HTR-8/SVneo (cell line): ENCODE measurements at regions not wholly inside any gene's neighbourhood (a gene's known extent, or its start where the extent isn't known, plus 50 kb on each side); places are given as distances from the start of the nearest gene placed in this dataset.
"Not testable (repeated sequence)": the region's sequence is repeated elsewhere in the genome, so short reads cannot be mapped to it uniquely, and the experiment has no call there.

Experiments
- DNase-seq: peaks from one replicate; pipeline ENCODE4 v3.0.0; 2011; ENCODE audit warnings: low spot score, mixed read lengths; ENCODE audit not compliant: insufficient read length
- FAIRE-seq: peaks from 2 replicates; lab custom pipeline; 2011; peaks lifted over from hg19 to GRCh38; lab: Jason Lieb, UNC

- DNase-seq (no peak), FAIRE-seq (no peak)
Measured at GRCh38 chr12:124379379-124379937, 84.6 kb downstream of the RFLNA start.

GRCh38 chr12:124378926-124379325 lies 84.0 kb downstream of the RFLNA start:
- DNase-seq (no peak), FAIRE-seq (no peak)

- no peak for FAIRE-seq
- no peak for DNase-seq
Measured at GRCh38 chr12:124377981-124378509, 83.2 kb downstream of the RFLNA start.

GRCh38 chr12:124376435-124376834 lies 81.5 kb downstream of the RFLNA start:
- DNase-seq (no peak), FAIRE-seq (no peak)

GRCh38 chr12:124375789-124376175 lies 80.9 kb downstream of the RFLNA start:
- no peak for DNase-seq
- FAIRE-seq: no peak

GRCh38 chr12:124375141-124375788 lies 80.4 kb downstream of the RFLNA start:
- DNase-seq (no peak), FAIRE-seq (no peak)

- no peak for DNase-seq
- no peak for FAIRE-seq
Measured at GRCh38 chr12:124374567-124374966, 79.7 kb downstream of the RFLNA start.

- DNase-seq (no peak), FAIRE-seq (no peak)
Measured at GRCh38 chr12:124374147-124374546, 79.3 kb downstream of the RFLNA start.

GRCh38 chr12:124373701-124374100 lies 78.8 kb downstream of the RFLNA start:
- FAIRE-seq: not testable (repeated sequence)

GRCh38 chr12:124372831-124373230 lies 77.9 kb downstream of the RFLNA start:
- no peak for DNase-seq
- no peak for FAIRE-seq

More at GRCh38 chr12:124373701-124374100, 78.8 kb downstream of the RFLNA start:
- DNase-seq: not testable (repeated sequence)

GRCh38 chr12:124371970-124372555 lies 77.2 kb downstream of the RFLNA start:
- no peak for FAIRE-seq
- DNase-seq: no peak

GRCh38 chr12:124371366-124371765 lies 76.5 kb downstream of the RFLNA start:
- DNase-seq (no peak), FAIRE-seq (no peak)

- DNase-seq (no peak), FAIRE-seq (no peak)
Measured at GRCh38 chr12:124370851-124371250, 76.0 kb downstream of the RFLNA start.

- FAIRE-seq (no peak), DNase-seq (no peak)
Measured at GRCh38 chr12:124370384-124370783, 75.5 kb downstream of the RFLNA start.

- FAIRE-seq (no peak), DNase-seq (no peak)
Measured at GRCh38 chr12:124369827-124370378, 75.0 kb downstream of the RFLNA start.

GRCh38 chr12:124369055-124369826 lies 74.3 kb downstream of the RFLNA start:
- no peak for FAIRE-seq

GRCh38 chr12:124368421-124369032 lies 73.6 kb downstream of the RFLNA start:
- FAIRE-seq (no peak), DNase-seq (no peak)

More at GRCh38 chr12:124369055-124369826, 74.3 kb downstream of the RFLNA start:
- no peak for DNase-seq

- DNase-seq (no peak), FAIRE-seq (no peak)
Measured at GRCh38 chr12:124365726-124366430, 71.0 kb downstream of the RFLNA start.
